H54 (cell line): ENCODE measurements at regions not wholly inside any gene's neighbourhood (a gene's known extent, or its start where the extent isn't known, plus 50 kb on each side); places are given as distances from the start of the nearest gene placed in this dataset.

ENCODE experiments used
- DNase-seq: peaks from one replicate; pipeline ENCODE4 v3.0.0; 2011; ENCODE audit warnings: low spot score, mixed read lengths; ENCODE audit not compliant: insufficient read length
- FAIRE-seq: peaks from 3 replicates; lab custom pipeline; 2011; peaks lifted over from hg19 to GRCh38; lab: Jason Lieb, UNC
- POLR2A ChIP-seq: IDR thresholded peaks from 2 replicates; pipeline ENCODE4 v1.6.1; 2011; ENCODE audit warnings: low read depth, mild to moderate bottlenecking, low read length

GRCh38 chr10:130495116-130495862, 359.1 kb downstream of the GLRX3 start:
- no peak for DNase-seq
- TF ChIP-seq POLR2A: no peak
- no peak for FAIRE-seq

GRCh38 chr10:130495891-130496636, 359.9 kb downstream of the GLRX3 start:
- FAIRE-seq (no peak), DNase-seq (no peak)
- no peak for TF ChIP-seq POLR2A

GRCh38 chr10:130497056-130498010, 361.1 kb downstream of the GLRX3 start:
- no peak for FAIRE-seq
- DNase-seq: no peak
- TF ChIP-seq POLR2A: no peak

- DNase-seq (no peak), FAIRE-seq (no peak)
- TF ChIP-seq POLR2A: no peak
These were observed 361.9 kb downstream of the GLRX3 start for GRCh38 chr10:130498042-130498441.

- FAIRE-seq (no peak), DNase-seq (no peak)
- TF ChIP-seq POLR2A: no peak
These were observed 362.7 kb downstream of the GLRX3 start for GRCh38 chr10:130498934-130499333.

GRCh38 chr10:130499541-130499940, 363.4 kb downstream of the GLRX3 start:
- FAIRE-seq (no peak), DNase-seq (no peak)
- TF ChIP-seq POLR2A: no peak

GRCh38 chr10:130500261-130501000, 364.2 kb downstream of the GLRX3 start:
- no peak for FAIRE-seq
- no peak for TF ChIP-seq POLR2A
- DNase-seq: no peak

GRCh38 chr10:130507461-130507860, 371.3 kb downstream of the GLRX3 start:
- FAIRE-seq (no peak), DNase-seq (no peak)
- no peak for TF ChIP-seq POLR2A

GRCh38 chr10:130509881-130510689, 373.9 kb downstream of the GLRX3 start:
- no peak for FAIRE-seq
- TF ChIP-seq POLR2A: no peak
- DNase-seq: no peak

GRCh38 chr10:130510755-130511154, 374.6 kb downstream of the GLRX3 start:
- no peak for TF ChIP-seq POLR2A
- no peak for DNase-seq
- FAIRE-seq: no peak

- DNase-seq (no peak), FAIRE-seq (no peak)
- no peak for TF ChIP-seq POLR2A
These were observed 375.6 kb downstream of the GLRX3 start for GRCh38 chr10:130511766-130512165.

- TF ChIP-seq POLR2A: no peak
- DNase-seq (no peak), FAIRE-seq (no peak)
These were observed 376.7 kb downstream of the GLRX3 start for GRCh38 chr10:130512936-130513335.
